HepG2 (cell line): ENCODE measurements at regions not wholly inside any gene's neighbourhood (a gene's known extent, or its start where the extent isn't known, plus 50 kb on each side); places are given as distances from the start of the nearest gene placed in this dataset.

Experiments
- DR1 ChIP-seq: sonication (generic); formaldehyde crosslinking; IDR thresholded peaks from 2 replicates; pipeline ENCODE4 v1.8.0; 2021; ENCODE audit warnings: mild to moderate bottlenecking, missing genetic modification reagents, inconsistent platforms
- FOXK1 ChIP-seq: sonication (generic); formaldehyde crosslinking; IDR thresholded peaks from 2 replicates; pipeline ENCODE4 v1.4.0; 2020; ENCODE audit warnings: low read depth, missing genetic modification reagents, borderline replicate concordance
- TARDBP ChIP-seq: sonication (generic); formaldehyde crosslinking; IDR thresholded peaks from 2 replicates; pipeline ENCODE4 v1.8.0; 2022; ENCODE audit warnings: mild to moderate bottlenecking, missing genetic modification reagents
- ZNF17 ChIP-seq: sonication (generic); formaldehyde crosslinking; IDR thresholded peaks from 2 replicates; pipeline ENCODE4 v1.5.0; 2020; ENCODE audit warnings: mild to moderate bottlenecking, missing genetic modification reagents
- ZNF407 ChIP-seq: sonication (generic); formaldehyde crosslinking; IDR thresholded peaks from one replicate; pipeline ENCODE4 v1.5.1; 2020; ENCODE audit warnings: mild to moderate bottlenecking, missing genetic modification reagents; ENCODE audit errors: not compliant biosample characterization

- TF ChIP-seq ZNF407 (CRISPR knock-in tag) (no peak), ZNF17 (no peak), FOXK1 (CRISPR knock-in tag) (no peak), TARDBP (no peak), DR1 (CRISPR knock-in tag) (no peak)
- TF ChIP-seq, all 625 proteins: peak for 0
These were observed 57.9 kb upstream of the ANKH start (continued) for GRCh38 chr5:14929293-14930065.
